ENCODE measurements at regions not wholly inside any gene's neighbourhood (a gene's known extent, or its start where the extent isn't known, plus 50 kb on each side); places are given as distances from the start of the nearest gene placed in this dataset.
"Not testable (repeated sequence)": the region's sequence is repeated elsewhere in the genome, so short reads cannot be mapped to it uniquely, and the experiment has no call there.

DNA sequence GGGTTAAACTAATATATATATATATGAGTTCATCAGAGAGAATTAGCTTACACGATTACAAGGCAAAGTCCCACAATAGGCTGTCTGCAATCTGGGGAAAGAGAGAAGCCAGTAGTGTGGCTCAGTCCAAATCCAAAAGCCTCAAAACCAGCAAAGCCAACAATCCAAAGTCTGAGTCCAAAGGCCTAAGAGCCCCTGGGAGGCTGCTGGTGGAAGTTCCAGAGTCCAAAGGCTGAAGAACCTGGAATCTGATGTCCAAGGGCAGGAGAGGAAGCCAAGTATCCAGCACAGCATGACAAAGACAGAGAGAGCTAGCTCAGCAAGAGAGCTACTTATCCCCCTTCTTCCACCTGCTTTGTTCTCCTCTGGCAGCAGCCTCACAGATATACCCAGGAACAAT lies 274.7 kb upstream of the ID4 start:
- H3K4me3 ChIP-seq (ENCODE audit: low read depth, low read length): no peak overlapping the region
- TF ChIP-seq, protein P1, sequence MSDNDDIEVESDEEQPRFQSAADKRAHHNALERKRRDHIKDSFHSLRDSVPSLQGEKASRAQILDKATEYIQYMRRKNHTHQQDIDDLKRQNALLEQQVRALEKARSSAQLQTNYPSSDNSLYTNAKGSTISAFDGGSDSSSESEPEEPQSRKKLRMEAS (IDR thresholded peaks at IDR 0.05; ENCODE audit: low read depth, low read length): no peak
- TF ChIP-seq, protein P2, sequence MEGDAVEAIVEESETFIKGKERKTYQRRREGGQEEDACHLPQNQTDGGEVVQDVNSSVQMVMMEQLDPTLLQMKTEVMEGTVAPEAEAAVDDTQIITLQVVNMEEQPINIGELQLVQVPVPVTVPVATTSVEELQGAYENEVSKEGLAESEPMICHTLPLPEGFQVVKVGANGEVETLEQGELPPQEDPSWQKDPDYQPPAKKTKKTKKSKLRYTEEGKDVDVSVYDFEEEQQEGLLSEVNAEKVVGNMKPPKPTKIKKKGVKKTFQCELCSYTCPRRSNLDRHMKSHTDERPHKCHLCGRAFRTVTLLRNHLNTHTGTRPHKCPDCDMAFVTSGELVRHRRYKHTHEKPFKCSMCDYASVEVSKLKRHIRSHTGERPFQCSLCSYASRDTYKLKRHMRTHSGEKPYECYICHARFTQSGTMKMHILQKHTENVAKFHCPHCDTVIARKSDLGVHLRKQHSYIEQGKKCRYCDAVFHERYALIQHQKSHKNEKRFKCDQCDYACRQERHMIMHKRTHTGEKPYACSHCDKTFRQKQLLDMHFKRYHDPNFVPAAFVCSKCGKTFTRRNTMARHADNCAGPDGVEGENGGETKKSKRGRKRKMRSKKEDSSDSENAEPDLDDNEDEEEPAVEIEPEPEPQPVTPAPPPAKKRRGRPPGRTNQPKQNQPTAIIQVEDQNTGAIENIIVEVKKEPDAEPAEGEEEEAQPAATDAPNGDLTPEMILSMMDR (IDR thresholded peaks at IDR 0.05; ENCODE audit: low read depth, low read length): no peak
- TF ChIP-seq POLR2A (IDR thresholded peaks at IDR 0.05; ENCODE audit: extremely low read depth, insufficient read length): no peak
- no peak for TF ChIP-seq MYC (IDR thresholded peaks at IDR 0.05; ENCODE audit: low read depth, low read length)
- DNase-seq (ENCODE audit: low read depth): no peak

DNA sequence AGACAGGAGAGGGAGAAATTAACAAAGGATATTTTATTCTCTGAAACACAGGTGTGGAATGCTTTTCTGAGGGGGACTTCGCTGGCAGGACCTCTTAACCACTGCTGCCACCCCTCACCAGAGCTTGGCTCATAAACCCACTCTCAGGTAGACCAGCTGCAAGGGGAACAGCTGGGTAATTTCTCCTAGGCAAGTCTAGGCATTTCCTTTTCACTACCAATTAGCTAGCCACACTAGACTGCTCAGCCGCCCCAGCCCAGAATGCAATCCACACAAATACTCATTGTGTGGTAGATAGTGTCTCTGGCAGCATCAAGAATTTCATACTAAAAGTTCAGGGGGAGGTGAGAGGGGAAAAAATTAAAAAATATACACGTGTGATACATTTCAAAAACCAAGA lies 267.6 kb upstream of the ID4 start:
- TF ChIP-seq MYC (IDR thresholded peaks at IDR 0.05; ENCODE audit: low read depth, low read length): no peak
- no peak overlapping the region for H3K4me3 ChIP-seq (ENCODE audit: low read depth, low read length)
- no peak for DNase-seq (ENCODE audit: low read depth)

DNA sequence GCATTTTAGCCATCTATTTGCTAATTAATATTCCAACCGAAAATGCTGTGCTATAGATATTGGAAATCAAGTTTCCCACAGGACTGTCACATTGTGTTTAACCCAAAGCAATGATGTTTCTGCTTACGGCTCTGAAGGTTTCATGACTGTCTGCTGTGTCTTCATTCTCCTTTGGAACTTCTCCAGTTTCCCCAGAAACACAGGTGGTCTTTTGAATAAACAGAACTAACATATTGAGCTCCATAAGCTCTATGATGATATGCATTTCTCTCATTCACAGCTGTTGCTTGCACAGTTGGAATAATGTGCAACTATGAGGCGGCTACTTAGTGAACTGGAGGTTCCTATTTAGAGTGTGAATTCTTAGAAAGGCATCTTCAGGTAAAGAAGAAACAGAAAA lies 266.0 kb upstream of the ID4 start:
- no peak for DNase-seq (ENCODE audit: low read depth)
- no peak overlapping the region for H3K4me3 ChIP-seq (ENCODE audit: low read depth, low read length)
- TF ChIP-seq, protein P2 (IDR thresholded peaks at IDR 0.05; ENCODE audit: low read depth, low read length): no peak
- TF ChIP-seq MYC (IDR thresholded peaks at IDR 0.05; ENCODE audit: low read depth, low read length) (no peak), POLR2A (IDR thresholded peaks at IDR 0.05; ENCODE audit: extremely low read depth, insufficient read length) (no peak)
- TF ChIP-seq, protein P1 (IDR thresholded peaks at IDR 0.05; ENCODE audit: low read depth, low read length): no peak

DNA sequence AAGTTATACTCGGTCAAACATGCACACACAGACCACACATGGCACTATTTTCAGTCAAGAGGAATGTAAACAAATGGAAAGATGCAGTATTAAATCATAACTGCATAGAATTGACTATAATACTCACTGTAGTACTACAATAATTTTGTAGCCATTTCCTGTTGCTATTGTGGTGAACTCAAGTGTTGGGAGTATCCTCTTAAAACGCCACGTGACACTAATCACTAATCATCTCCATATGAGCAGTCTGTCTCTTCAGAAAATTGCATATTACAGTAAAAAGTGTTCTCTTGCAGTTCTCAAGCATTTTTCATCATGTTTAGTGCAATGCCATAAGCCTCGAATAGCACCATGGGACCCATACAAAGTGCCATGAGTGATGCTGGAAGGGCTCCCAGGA lies 258.7 kb upstream of the ID4 start:
- no peak overlapping the region for H3K4me3 ChIP-seq (ENCODE audit: low read depth, low read length)
- TF ChIP-seq, protein P2 (IDR thresholded peaks at IDR 0.05; ENCODE audit: low read depth, low read length): no peak
- TF ChIP-seq, protein P1 (IDR thresholded peaks at IDR 0.05; ENCODE audit: low read depth, low read length): no peak
- TF ChIP-seq POLR2A (IDR thresholded peaks at IDR 0.05; ENCODE audit: extremely low read depth, insufficient read length): no peak
- TF ChIP-seq MYC (IDR thresholded peaks at IDR 0.05; ENCODE audit: low read depth, low read length): no peak
- no peak for DNase-seq (ENCODE audit: low read depth)

DNA sequence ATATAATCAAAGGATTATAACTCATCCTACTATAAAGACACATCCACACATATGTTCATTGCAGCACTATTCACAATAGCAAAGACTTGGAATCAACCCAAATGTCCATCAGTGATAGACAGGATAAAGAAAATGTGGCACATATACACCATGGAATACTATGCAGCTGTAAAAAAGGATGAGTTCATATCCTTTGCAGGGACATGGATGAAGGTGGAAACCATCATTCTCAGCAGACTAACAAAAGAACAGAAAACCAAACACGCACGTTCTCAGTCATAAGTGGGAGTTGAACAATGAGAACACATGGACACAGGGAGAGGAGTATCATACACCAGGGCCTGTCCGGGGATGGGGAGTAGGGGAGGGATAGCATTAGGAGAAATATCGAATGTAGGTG lies 253.0 kb upstream of the ID4 start:
- not testable (repeated sequence) for H3K4me3 ChIP-seq (ENCODE audit: low read depth, low read length); DNase-seq (ENCODE audit: low read depth)

DNA sequence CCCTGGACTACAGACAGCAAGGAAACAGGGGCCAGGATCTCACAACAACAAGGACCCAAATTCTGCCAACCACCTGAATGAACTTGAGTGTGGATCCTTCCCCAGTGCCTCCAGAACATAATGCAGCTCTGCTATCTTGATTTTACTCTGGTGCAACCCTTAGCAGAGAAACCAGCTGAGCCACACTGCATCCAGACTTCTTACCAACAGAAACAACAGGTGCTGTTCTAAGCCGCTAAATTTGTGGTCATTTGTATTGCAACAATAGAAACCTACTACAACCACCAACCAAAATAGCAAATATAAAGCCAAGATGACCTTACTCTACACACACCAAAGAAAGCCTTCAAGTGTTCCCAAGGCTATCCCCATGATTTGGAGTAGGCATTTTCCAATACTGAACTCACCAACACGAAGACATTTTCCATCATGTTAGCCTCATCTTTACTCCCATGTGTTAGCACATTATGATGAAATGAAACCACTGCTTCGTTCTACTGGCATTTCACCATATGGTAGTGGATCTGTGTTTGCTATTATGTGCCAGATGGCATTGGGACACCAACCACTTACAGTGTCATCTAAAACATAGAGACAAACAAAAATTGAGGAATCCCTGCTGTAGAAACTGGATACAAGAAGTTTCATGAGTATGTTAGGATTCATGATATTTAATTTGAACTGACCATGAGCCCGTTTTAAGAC lies 249.8 kb upstream of the ID4 start:
- TF ChIP-seq, protein P1 (IDR thresholded peaks at IDR 0.05; ENCODE audit: low read depth, low read length): no peak
- TF ChIP-seq MYC (IDR thresholded peaks at IDR 0.05; ENCODE audit: low read depth, low read length): no peak
- TF ChIP-seq POLR2A (IDR thresholded peaks at IDR 0.05; ENCODE audit: extremely low read depth, insufficient read length): no peak
- TF ChIP-seq, protein P2 (IDR thresholded peaks at IDR 0.05; ENCODE audit: low read depth, low read length): no peak
- DNase-seq (ENCODE audit: low read depth): no peak
- H3K4me3 ChIP-seq (ENCODE audit: low read depth, low read length): no peak overlapping the region

DNA sequence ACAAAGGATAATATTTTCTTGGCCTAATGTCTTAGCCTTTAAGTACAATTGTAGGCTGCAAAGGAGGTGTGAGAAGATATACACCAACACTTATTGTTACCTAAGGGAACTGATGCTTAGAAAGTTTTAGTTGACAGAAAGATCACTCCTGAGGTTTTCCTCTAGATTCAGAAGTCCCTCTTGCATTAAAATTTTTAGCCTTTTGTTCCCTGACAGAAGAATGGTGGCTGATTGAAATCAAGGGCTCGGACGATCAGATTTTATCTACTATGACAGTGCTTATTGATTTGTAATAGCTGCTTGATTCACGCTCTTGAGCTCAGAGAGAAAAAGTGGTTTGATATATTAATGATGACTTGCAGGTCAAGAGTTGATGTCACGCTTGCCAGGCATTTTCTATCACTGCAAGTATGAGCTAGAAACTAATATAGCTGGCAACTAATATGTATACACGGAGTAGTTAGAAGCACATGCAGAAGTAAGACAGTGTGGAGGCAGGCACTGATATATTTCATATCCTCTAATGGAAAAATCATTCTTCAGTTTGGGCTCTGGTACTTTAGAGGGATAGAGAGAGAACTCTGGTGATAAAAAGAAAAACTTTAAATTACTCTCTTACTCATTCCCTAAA lies 246.6 kb upstream of the ID4 start:
- no peak for DNase-seq (ENCODE audit: low read depth)
- TF ChIP-seq, protein P2 (IDR thresholded peaks at IDR 0.05; ENCODE audit: low read depth, low read length): no peak
- TF ChIP-seq, protein P1 (IDR thresholded peaks at IDR 0.05; ENCODE audit: low read depth, low read length): no peak
- TF ChIP-seq POLR2A (IDR thresholded peaks at IDR 0.05; ENCODE audit: extremely low read depth, insufficient read length) (no peak), MYC (IDR thresholded peaks at IDR 0.05; ENCODE audit: low read depth, low read length) (no peak)
- H3K4me3 ChIP-seq (ENCODE audit: low read depth, low read length): no peak overlapping the region
